ENCODE measurements at regions not wholly inside any gene's neighbourhood (a gene's known extent, or its start where the extent isn't known, plus 50 kb on each side); places are given as distances from the start of the nearest gene placed in this dataset.

- TF ChIP-seq EP300 (IDR thresholded peaks at IDR 0.05; ENCODE audit: borderline replicate concordance), result no peak
- TF ChIP-seq TEAD4 (IDR thresholded peaks at IDR 0.05), result no peak
- no peak for TF ChIP-seq REST (IDR thresholded peaks at IDR 0.05; ENCODE audit: low read depth)
- no peak for TF ChIP-seq RAD21 (IDR thresholded peaks at IDR 0.05; ENCODE audit: low read depth)
- no peak for TF ChIP-seq TCF12 (IDR thresholded peaks at IDR 0.05; ENCODE audit: low read depth)
- TF ChIP-seq ZBTB7A (IDR thresholded peaks at IDR 0.05; ENCODE audit: low read depth), result no peak
- TF ChIP-seq CEBPB (IDR thresholded peaks at IDR 0.05), result no peak
- no peak for TF ChIP-seq EGR1 (IDR thresholded peaks at IDR 0.05)
Observed at GRCh38 chr16:19938536-19938935, 53.9 kb upstream of the GPRC5B start.

DNA sequence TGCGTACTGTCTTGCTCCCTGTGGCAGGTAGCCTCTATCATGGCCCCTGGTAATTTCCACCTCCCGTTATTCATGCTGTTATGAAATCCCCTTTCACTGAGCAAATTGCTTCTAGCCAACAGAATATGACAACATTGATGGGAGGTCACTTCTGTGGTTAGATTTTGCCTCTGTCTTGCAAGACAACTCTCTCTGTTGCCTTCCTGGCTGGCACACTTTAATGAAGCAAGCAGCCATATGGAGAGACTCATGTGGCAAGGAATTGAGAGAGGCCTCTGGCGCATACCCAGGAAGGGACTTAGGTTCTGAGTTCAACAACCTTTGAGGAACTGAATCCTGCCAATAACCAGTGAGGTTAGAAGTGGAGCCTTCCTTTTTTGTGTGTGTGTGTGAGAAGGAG, 51.8 kb upstream of the GPRC5B start:
- no peak for TF ChIP-seq CREB1 (IDR thresholded peaks at IDR 0.05; ENCODE audit: low read depth)

DNA sequence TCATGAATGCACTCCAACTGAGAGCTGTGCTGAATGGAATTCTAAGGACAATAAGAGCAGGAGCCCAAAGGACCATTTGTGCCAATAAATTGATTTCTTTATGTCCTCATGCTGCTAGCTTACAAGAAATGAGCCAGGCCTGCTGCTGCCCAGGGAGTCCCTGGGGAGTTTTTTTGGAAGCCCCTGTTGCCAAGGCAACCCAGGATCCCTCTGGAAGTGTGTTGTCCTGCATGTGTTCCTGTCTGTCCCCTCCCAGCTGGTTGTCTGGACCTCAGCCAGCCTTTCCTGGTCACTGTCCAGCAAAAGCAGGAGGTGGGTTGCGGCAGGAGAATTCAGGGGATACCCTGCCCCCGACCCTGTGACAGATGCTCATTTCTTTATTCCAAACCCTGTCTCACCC, 51.0 kb upstream of the GPRC5B start:
- no peak for TF ChIP-seq ZBTB7A (IDR thresholded peaks at IDR 0.05; ENCODE audit: low read depth)
- TF ChIP-seq CREB1 (IDR thresholded peaks at IDR 0.05; ENCODE audit: low read depth), result no peak
- no peak for TF ChIP-seq CEBPB (IDR thresholded peaks at IDR 0.05)
- TF ChIP-seq TCF12 (IDR thresholded peaks at IDR 0.05; ENCODE audit: low read depth), result no peak
- TF ChIP-seq YY1 (IDR thresholded peaks at IDR 0.05; ENCODE audit: low read depth), result no peak
- TF ChIP-seq FOXM1 (IDR thresholded peaks at IDR 0.05; ENCODE audit: borderline replicate concordance, low read depth), result no peak
- no peak for TF ChIP-seq RAD21 (IDR thresholded peaks at IDR 0.05; ENCODE audit: low read depth)
- TF ChIP-seq TEAD4 (IDR thresholded peaks at IDR 0.05), result no peak
- no peak for TF ChIP-seq MAX (IDR thresholded peaks at IDR 0.05)
- TF ChIP-seq EGR1 (IDR thresholded peaks at IDR 0.05), result no peak
- no peak for TF ChIP-seq USF1 (IDR thresholded peaks at IDR 0.05)
- no peak for TF ChIP-seq REST (IDR thresholded peaks at IDR 0.05; ENCODE audit: low read depth)
- no peak for TF ChIP-seq EP300 (IDR thresholded peaks at IDR 0.05; ENCODE audit: borderline replicate concordance)
- TF ChIP-seq TAF1 (IDR thresholded peaks at IDR 0.05; ENCODE audit: low read depth), result no peak
- TF ChIP-seq NFIC (IDR thresholded peaks at IDR 0.05), result no peak
